H1 (cell line): ENCODE measurements at regions not wholly inside any gene's neighbourhood (a gene's known extent, or its start where the extent isn't known, plus 50 kb on each side); places are given as distances from the start of the nearest gene placed in this dataset.

Experiments used
- CTCF ChIA-PET: fragments of 300-600 bp; sonication (Branson Sonifier 250); formaldehyde crosslinking; loops from one replicate; lab custom pipeline; 2021; ENCODE audit not compliant: partially characterized antibody; lab: Charles Lee
- POLR2A ChIA-PET: fragments of 300-600 bp; sonication (Branson Sonifier 250); formaldehyde crosslinking; loops from one replicate; lab custom pipeline; 2021; ENCODE audit warnings: inconsistent platforms; ENCODE audit not compliant: partially characterized antibody; lab: Charles Lee
- DNase-seq, 2 experiments: peaks; one replicate each; pipeline versions ENCODE4 v3.0.0 to v3.0.0-alpha.2; 2010 to 2022; ENCODE audit warnings: low spot score in 2 of 2, low read depth in 1 of 2, mixed read lengths in 1 of 2
- FAIRE-seq: peaks from 2 replicates; lab custom pipeline; 2011; peaks lifted over from hg19 to GRCh38; lab: Jason Lieb, UNC
- H2AFZ ChIP-seq: 2 replicates; pipeline ENCODE4 v1.8.1; 2012; ENCODE audit warnings: low read length, inconsistent platforms
- H2AK5ac ChIP-seq: 2 replicates; pipeline ENCODE4 v1.6.1; 2013; ENCODE audit warnings: low read depth, low read length
- H2BK120ac ChIP-seq: replicated peaks from 2 replicates; pipeline ENCODE3; 2013; ENCODE audit warnings: low read depth, low read length, inconsistent platforms
- H2BK12ac ChIP-seq: 2 replicates; pipeline ENCODE4 v1.6.1; 2013; ENCODE audit warnings: low read depth, low read length
- H2BK15ac ChIP-seq: 2 replicates; pipeline ENCODE4 v1.6.1; 2013; ENCODE audit warnings: low read length
- H2BK20ac ChIP-seq: 2 replicates; pipeline ENCODE4 v1.6.1; 2013; ENCODE audit warnings: low read length
- H2BK5ac ChIP-seq: 2 replicates; pipeline ENCODE4 v1.6.1; 2013; ENCODE audit warnings: low read depth, low read length
- H3K14ac ChIP-seq: 2 replicates; pipeline ENCODE4 v1.6.1; 2013; ENCODE audit warnings: inconsistent platforms; ENCODE audit not compliant: insufficient read length
- H3K18ac ChIP-seq: 2 replicates; pipeline ENCODE4 v1.6.1; 2013; ENCODE audit warnings: low read length; ENCODE audit errors: extremely low read depth
- H3K23ac ChIP-seq: 2 replicates; pipeline ENCODE4 v1.6.1; 2013; ENCODE audit warnings: inconsistent platforms; ENCODE audit not compliant: insufficient read length
- H3K23me2 ChIP-seq: 2 replicates; pipeline ENCODE4 v1.6.1; 2013; ENCODE audit warnings: low read depth, low read length
- H3K27ac ChIP-seq: 2 replicates; pipeline ENCODE4 v1.6.1; 2011; ENCODE audit warnings: low read depth, low read length, inconsistent platforms
- H3K27me3 ChIP-seq, 4 experiments: replicated peaks in 1 of 4; 1 replicate in 1 of 4; 2 replicates in 3 of 4; pipeline versions ENCODE4 v1.6.1 to v1.8.1; 2011 to 2013; ENCODE audit warnings: low read length in 3 of 4, mild to moderate bottlenecking in 3 of 4, inconsistent platforms in 2 of 4, mixed read lengths in 2 of 4, moderate library complexity in 1 of 4; ENCODE audit not compliant: control insufficient read depth in 3 of 4, insufficient read depth in 3 of 4; ENCODE audit errors: extremely low read depth in 1 of 4
- H3K36me3 ChIP-seq, 4 experiments: 2 replicates each; pipeline versions ENCODE4 v1.6.1 to v1.8.1; 2011 to 2013; ENCODE audit warnings: mild to moderate bottlenecking in 4 of 4, low read length in 3 of 4, moderate library complexity in 2 of 4, control low read depth in 1 of 4, inconsistent platforms in 1 of 4; ENCODE audit not compliant: insufficient read depth in 4 of 4, control insufficient read depth in 2 of 4
- H3K4ac ChIP-seq: replicated peaks from 2 replicates; pipeline ENCODE3; 2013; ENCODE audit warnings: low read length, low read depth, mixed read lengths, inconsistent platforms; ENCODE audit not compliant: insufficient read length
- H3K4me1 ChIP-seq, 4 experiments: replicated peaks in 1 of 4; 1 replicate in 1 of 4; 2 replicates in 3 of 4; pipeline versions ENCODE4 v1.6.1 to v1.8.1; 2011 to 2013; ENCODE audit warnings: low read length in 3 of 4, inconsistent platforms in 2 of 4, mixed read lengths in 1 of 4; ENCODE audit not compliant: insufficient read depth in 4 of 4, control insufficient read depth in 3 of 4
- H3K4me2 ChIP-seq, 2 experiments: 2 replicates each; pipeline versions ENCODE4 v1.6.1 to v1.8.1; 2011 to 2013; ENCODE audit warnings: low read depth in 2 of 2, low read length in 2 of 2, control low read depth in 1 of 2, inconsistent platforms in 1 of 2, mild to moderate bottlenecking in 1 of 2; ENCODE audit not compliant: insufficient read depth in 1 of 2
- H3K4me3 ChIP-seq, 4 experiments: fragments of 200-600, 300-600 bp in 1 of 4; sonication (generic), shearing (Covaris generic), sonication (Bioruptor Twin) in 1 of 4; 2 replicates each; pipeline versions ENCODE4 v1.5.1 to v1.8.1; 2011 to 2016; ENCODE audit warnings: low read length in 4 of 4, low read depth in 3 of 4, control low read depth in 2 of 4, inconsistent platforms in 2 of 4, mild to moderate bottlenecking in 2 of 4, mixed read lengths in 1 of 4, moderate library complexity in 1 of 4; ENCODE audit not compliant: insufficient read depth in 2 of 4; ENCODE audit errors: extremely low read depth in 1 of 4
- H3K56ac ChIP-seq: replicated peaks from 2 replicates; pipeline ENCODE3; 2013; ENCODE audit warnings: low read depth, mild to moderate bottlenecking, mixed read lengths, low read length, inconsistent platforms; ENCODE audit not compliant: insufficient read length
- H3K79me1 ChIP-seq: 2 replicates; pipeline ENCODE4 v1.6.1; 2013; ENCODE audit warnings: low read depth, low read length, control low read depth
- H3K79me2 ChIP-seq, 2 experiments: 2 replicates each; pipeline versions ENCODE4 v1.6.1 to v1.8.1; 2012 to 2013; ENCODE audit warnings: low read length in 2 of 2, mild to moderate bottlenecking in 2 of 2, inconsistent platforms in 1 of 2; ENCODE audit not compliant: insufficient read depth in 2 of 2, control insufficient read depth in 1 of 2
- H3K9ac ChIP-seq, 4 experiments: replicated peaks in 1 of 4; 1 replicate in 1 of 4; 2 replicates in 3 of 4; pipeline versions ENCODE4 v1.6.1 to v1.8.1; 2011 to 2013; ENCODE audit warnings: low read depth in 3 of 4, low read length in 3 of 4, control low read depth in 2 of 4, mild to moderate bottlenecking in 2 of 4, moderate library complexity in 2 of 4, inconsistent platforms in 1 of 4; ENCODE audit errors: extremely low read depth in 1 of 4
- H3K9me3 ChIP-seq, 2 experiments: 2 replicates each; pipeline versions ENCODE4 v1.6.1 to v1.8.1; 2012 to 2013; ENCODE audit warnings: mild to moderate bottlenecking in 2 of 2, moderate library complexity in 2 of 2, control low read depth in 1 of 2, inconsistent platforms in 1 of 2, low read depth in 1 of 2, low read length in 1 of 2, mixed read lengths in 1 of 2; ENCODE audit not compliant: insufficient read depth in 2 of 2
- H4K20me1 ChIP-seq, 2 experiments: replicated peaks in 1 of 2; 2 replicates each; pipeline versions ENCODE3 to v1.8.1; 2011 to 2013; ENCODE audit warnings: inconsistent platforms in 2 of 2, low read length in 2 of 2, mild to moderate bottlenecking in 1 of 2; ENCODE audit not compliant: insufficient read depth in 2 of 2, control insufficient read depth in 1 of 2
- H4K5ac ChIP-seq: 2 replicates; pipeline ENCODE4 v1.6.1; 2013; ENCODE audit warnings: low read length, low read depth, mixed read lengths, inconsistent platforms; ENCODE audit not compliant: insufficient read length
- H4K8ac ChIP-seq: 2 replicates; pipeline ENCODE4 v1.8.0; 2013; ENCODE audit warnings: mild to moderate bottlenecking, moderate library complexity, low read length, inconsistent platforms; ENCODE audit not compliant: insufficient read depth; ENCODE audit errors: extremely low read depth
- H4K91ac ChIP-seq: replicated peaks from 2 replicates; pipeline ENCODE3; 2013; ENCODE audit warnings: low read length, mixed read lengths, inconsistent platforms; ENCODE audit not compliant: insufficient read length
- ASH2L ChIP-seq: fragments of 200-600, 300-600 bp; sonication (generic); IDR thresholded peaks from one replicate; pipeline ENCODE4 v1.7.1; 2017; ENCODE audit warnings: low read length
- CBX5 ChIP-seq: fragments of 300-800, 300-1000 bp; sonication (generic); IDR thresholded peaks from 2 replicates; pipeline ENCODE4 v1.7.1; 2016; ENCODE audit warnings: antibody characterized with exemption, low read length, low read depth
- CHD1 ChIP-seq: IDR thresholded peaks from 2 replicates; pipeline ENCODE4 v1.6.1; 2012; ENCODE audit warnings: low read depth, low read length, improper control_type of control experiment
- CTBP2 ChIP-seq: IDR thresholded peaks from 2 replicates; pipeline ENCODE4 v1.7.0; 2011; ENCODE audit warnings: borderline replicate concordance, mild to moderate bottlenecking, moderate library complexity, mixed read lengths, low read length; ENCODE audit not compliant: insufficient read depth, insufficient read length
- EP300 ChIP-seq, 2 experiments: IDR thresholded peaks; 1 replicate in 1 of 2; 2 replicates in 1 of 2; pipeline ENCODE4 v1.6.1; 2011 to 2012; ENCODE audit warnings: low read depth in 2 of 2, low read length in 2 of 2, mild to moderate bottlenecking in 2 of 2, borderline replicate concordance in 1 of 2, inconsistent platforms in 1 of 2, moderate library complexity in 1 of 2
- EZH2 ChIP-seq: fragments of 200-600 bp; sonication (generic); IDR thresholded peaks from 2 replicates; pipeline ENCODE4 v1.7.1; 2012; ENCODE audit warnings: low read depth, mild to moderate bottlenecking, moderate library complexity, low read length, inconsistent platforms; ENCODE audit not compliant: severe bottlenecking
- HDAC6 ChIP-seq: IDR thresholded peaks from one replicate; pipeline ENCODE4 v1.7.1; 2012; ENCODE audit warnings: low read depth, mild to moderate bottlenecking, inconsistent platforms, low read length, moderate library complexity
- KDM1A ChIP-seq: fragments of 200-600, 300-600 bp; sonication (generic); IDR thresholded peaks from 2 replicates; pipeline ENCODE4 v1.7.1; 2016; ENCODE audit warnings: mild to moderate bottlenecking, low read length, borderline replicate concordance
- RAD21 ChIP-seq, 2 experiments: IDR thresholded peaks in 1 of 2; conservative IDR thresholded peaks in 1 of 2; 2 replicates each; pipeline ENCODE4 v1.6.1; 2011; ENCODE audit warnings: low read depth in 2 of 2, low read length in 2 of 2, improper control_type of control experiment in 1 of 2, inconsistent platforms in 1 of 2, mild to moderate bottlenecking in 1 of 2, moderate library complexity in 1 of 2
- RFX5 ChIP-seq: IDR thresholded peaks from 2 replicates; pipeline ENCODE4 v1.6.1; 2011; ENCODE audit warnings: low read depth, low read length, improper control_type of control experiment, borderline replicate concordance
- RXRA ChIP-seq: IDR thresholded peaks from 2 replicates; pipeline ENCODE4 v1.6.1; 2011; ENCODE audit warnings: low read depth, mild to moderate bottlenecking, low read length, moderate library complexity; ENCODE audit not compliant: insufficient read depth
- SIRT6 ChIP-seq: IDR thresholded peaks from one replicate; pipeline ENCODE4 v1.7.1; 2012; ENCODE audit warnings: low read length, inconsistent platforms
- SIX5 ChIP-seq: IDR thresholded peaks from 2 replicates; pipeline ENCODE4 v1.6.1; 2011; ENCODE audit warnings: mild to moderate bottlenecking, low read depth, low read length
- TBP ChIP-seq: IDR thresholded peaks from 2 replicates; pipeline ENCODE4 v1.6.1; 2011; ENCODE audit warnings: low read depth, low read length, improper control_type of control experiment
- ZNF274 ChIP-seq: IDR thresholded peaks from 2 replicates; pipeline ENCODE4 v1.7.0; 2012; ENCODE audit warnings: low read length, borderline replicate concordance; ENCODE audit errors: extremely low read depth
- WGBS, 2 experiments: shearing (Covaris generic) in 1 of 2; methylation state at CpG; one replicate each; pipeline versions ENCODE4 v1.1.6 to v1.1.7; 2013 to 2015; ENCODE audit warnings: low lambda C conversion rate in 2 of 2, mixed read lengths in 2 of 2, inconsistent platforms in 1 of 2, low coverage in 1 of 2, missing lambda C conversion rate in 1 of 2; ENCODE audit not compliant: insufficient replicate concordance in 2 of 2, insufficient coverage in 1 of 2, insufficient read length in 1 of 2; ENCODE audit errors: extremely low coverage in 1 of 2, missing lambda C conversion rate in 1 of 2; 5-methylcytosine and 5-hydroxymethylcytosine counted together

- ChIA-PET CTCF (interaction anchor here (0.6 to 0.9 kb wide), 2 partner anchors 56 to 612 kb away, joined by 3 read pairs; no protein-coding TSS in a partner anchor), POLR2A (no interaction called here)
- H3K79me1 ChIP-seq: no peaks in the 10 kb centered on the region
- H2AK5ac ChIP-seq: no peak overlapping the region
- H3K14ac ChIP-seq: no peak overlapping the region
- no peak overlapping the region for H3K56ac ChIP-seq
- no peak overlapping the region for H2BK20ac ChIP-seq
- H3K9ac ChIP-seq: no peak overlapping the region
- no peaks in the 10 kb centered on the region for H3K23me2 ChIP-seq
- no peaks in the 10 kb centered on the region for H3K79me2 ChIP-seq
- DNase-seq: no peak
- no peak overlapping the region for H3K4me3 ChIP-seq
- no peak overlapping the region for H3K18ac ChIP-seq
- H2BK5ac ChIP-seq: no peak overlapping the region
- TF ChIP-seq SIX5 (no peak), EZH2 (no peak), ZNF274 (no peak), RAD21 (IDR thresholded peaks at IDR 0.05 in 1 of 2, conservative IDR thresholded peaks at IDR 0.05 in 1 of 2; ENCODE audit: low read depth in 2 of 2, low read length in 2 of 2) (no peak), RFX5 (no peak), CBX5 (no peak), EP300 (IDR thresholded peaks at IDR 0.05; ENCODE audit: borderline replicate concordance in 1 of 2, low read depth in 2 of 2, low read length in 2 of 2) (no peak), TBP (no peak), SIRT6 (no peak), KDM1A (no peak), ASH2L (no peak), RXRA (no peak), HDAC6 (no peak), CTBP2 (no peak), CHD1 (no peak)
- WGBS, 2 experiments: 88% methylated on average over 1 of the region's 1 CpG; no CpG with 5 or more reads in 1 of the 2 experiments
- H3K36me3 ChIP-seq: no peaks in the 10 kb centered on the region
- H3K27ac ChIP-seq: no peak overlapping the region
- no peak overlapping the region for H3K23ac ChIP-seq
- no peak overlapping the region for H2BK120ac ChIP-seq
- H4K8ac ChIP-seq: no peak overlapping the region
- H4K91ac ChIP-seq: no peak overlapping the region
- no peak for FAIRE-seq
- H3K4me2 ChIP-seq: no peak overlapping the region
- H2AFZ ChIP-seq: no peak overlapping the region
- H2BK15ac ChIP-seq: no peak overlapping the region
- H3K9me3 ChIP-seq: no peaks in the 10 kb centered on the region
- H3K4me1 ChIP-seq: no peaks in the 10 kb centered on the region
- H3K4ac ChIP-seq: no peak overlapping the region
- H3K27me3 ChIP-seq: no peaks in the 10 kb centered on the region
- H4K5ac ChIP-seq: no peak overlapping the region
- no peak overlapping the region for H2BK12ac ChIP-seq
- H4K20me1 ChIP-seq: no peaks in the 10 kb centered on the region
Observed at GRCh38 chr2:146048141-146048540, 1528.2 kb upstream of the ZEB2 start.
